GM12865 (cell line): ENCODE measurements at regions not wholly inside any gene's neighbourhood (a gene's known extent, or its start where the extent isn't known, plus 50 kb on each side); places are given as distances from the start of the nearest gene placed in this dataset.

Experiments
- DNase-seq: peaks from one replicate; pipeline ENCODE4 v3.0.0; 2010; ENCODE audit warnings: low read depth
- H3K4me3 ChIP-seq: 2 replicates; pipeline ENCODE4 v1.5.1; 2011; ENCODE audit warnings: mild to moderate bottlenecking, low read depth, low read length, control low read depth
- TF ChIP-seq, protein P1 (sequence below): IDR thresholded peaks from 2 replicates; pipeline ENCODE4 v1.5.1; 2011; ENCODE audit warnings: low read length, control low read depth, low read depth, inconsistent platforms; ENCODE audit not compliant: insufficient read depth; ENCODE audit errors: missing control alignments

DNA sequence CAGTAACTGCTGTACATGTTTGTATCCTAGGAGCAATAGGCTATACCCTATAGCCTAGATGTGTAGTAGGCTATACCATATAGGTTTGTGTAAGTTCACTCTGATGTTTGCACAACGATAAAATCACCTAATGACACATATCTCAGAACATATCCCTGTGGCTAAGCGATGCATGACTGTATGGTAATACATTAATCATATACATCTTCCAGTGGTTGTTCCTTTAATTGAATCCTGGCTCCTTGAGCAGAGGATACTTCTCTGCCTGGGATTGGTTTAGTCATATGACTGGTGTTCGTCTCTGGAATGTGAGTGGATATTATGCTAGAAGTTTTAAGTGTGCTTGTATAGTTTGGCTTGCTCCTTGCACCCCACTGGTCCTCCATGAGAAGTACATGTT, 425.8 kb downstream of the MAN2A1 start:
- TF ChIP-seq, protein P1, sequence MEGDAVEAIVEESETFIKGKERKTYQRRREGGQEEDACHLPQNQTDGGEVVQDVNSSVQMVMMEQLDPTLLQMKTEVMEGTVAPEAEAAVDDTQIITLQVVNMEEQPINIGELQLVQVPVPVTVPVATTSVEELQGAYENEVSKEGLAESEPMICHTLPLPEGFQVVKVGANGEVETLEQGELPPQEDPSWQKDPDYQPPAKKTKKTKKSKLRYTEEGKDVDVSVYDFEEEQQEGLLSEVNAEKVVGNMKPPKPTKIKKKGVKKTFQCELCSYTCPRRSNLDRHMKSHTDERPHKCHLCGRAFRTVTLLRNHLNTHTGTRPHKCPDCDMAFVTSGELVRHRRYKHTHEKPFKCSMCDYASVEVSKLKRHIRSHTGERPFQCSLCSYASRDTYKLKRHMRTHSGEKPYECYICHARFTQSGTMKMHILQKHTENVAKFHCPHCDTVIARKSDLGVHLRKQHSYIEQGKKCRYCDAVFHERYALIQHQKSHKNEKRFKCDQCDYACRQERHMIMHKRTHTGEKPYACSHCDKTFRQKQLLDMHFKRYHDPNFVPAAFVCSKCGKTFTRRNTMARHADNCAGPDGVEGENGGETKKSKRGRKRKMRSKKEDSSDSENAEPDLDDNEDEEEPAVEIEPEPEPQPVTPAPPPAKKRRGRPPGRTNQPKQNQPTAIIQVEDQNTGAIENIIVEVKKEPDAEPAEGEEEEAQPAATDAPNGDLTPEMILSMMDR = no peak

DNA sequence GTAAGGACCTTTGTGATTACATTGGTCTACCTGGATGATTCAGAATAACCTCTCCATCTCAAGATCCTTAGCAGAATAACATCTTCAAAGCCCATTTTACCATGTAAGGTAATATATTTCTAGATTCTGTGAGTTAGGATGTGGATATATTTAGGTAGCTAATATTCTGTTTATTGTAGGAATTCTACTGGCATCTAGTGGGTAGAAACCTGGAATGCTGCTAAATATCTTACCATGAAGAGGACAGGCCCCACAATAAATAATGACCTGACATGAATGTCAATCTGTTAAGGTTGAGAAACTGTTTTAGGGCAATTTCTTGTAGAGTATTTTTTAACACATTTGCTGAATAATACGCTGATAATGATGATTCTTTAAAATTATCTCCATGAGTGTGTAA, 426.8 kb downstream of the MAN2A1 start:
- no peak overlapping the region for H3K4me3 ChIP-seq
- DNase-seq = no peak
- TF ChIP-seq, protein P1 = no peak

More for the DNA sequence above, 425.8 kb downstream of the MAN2A1 start:
- no peak for DNase-seq
- no peak overlapping the region for H3K4me3 ChIP-seq

DNA sequence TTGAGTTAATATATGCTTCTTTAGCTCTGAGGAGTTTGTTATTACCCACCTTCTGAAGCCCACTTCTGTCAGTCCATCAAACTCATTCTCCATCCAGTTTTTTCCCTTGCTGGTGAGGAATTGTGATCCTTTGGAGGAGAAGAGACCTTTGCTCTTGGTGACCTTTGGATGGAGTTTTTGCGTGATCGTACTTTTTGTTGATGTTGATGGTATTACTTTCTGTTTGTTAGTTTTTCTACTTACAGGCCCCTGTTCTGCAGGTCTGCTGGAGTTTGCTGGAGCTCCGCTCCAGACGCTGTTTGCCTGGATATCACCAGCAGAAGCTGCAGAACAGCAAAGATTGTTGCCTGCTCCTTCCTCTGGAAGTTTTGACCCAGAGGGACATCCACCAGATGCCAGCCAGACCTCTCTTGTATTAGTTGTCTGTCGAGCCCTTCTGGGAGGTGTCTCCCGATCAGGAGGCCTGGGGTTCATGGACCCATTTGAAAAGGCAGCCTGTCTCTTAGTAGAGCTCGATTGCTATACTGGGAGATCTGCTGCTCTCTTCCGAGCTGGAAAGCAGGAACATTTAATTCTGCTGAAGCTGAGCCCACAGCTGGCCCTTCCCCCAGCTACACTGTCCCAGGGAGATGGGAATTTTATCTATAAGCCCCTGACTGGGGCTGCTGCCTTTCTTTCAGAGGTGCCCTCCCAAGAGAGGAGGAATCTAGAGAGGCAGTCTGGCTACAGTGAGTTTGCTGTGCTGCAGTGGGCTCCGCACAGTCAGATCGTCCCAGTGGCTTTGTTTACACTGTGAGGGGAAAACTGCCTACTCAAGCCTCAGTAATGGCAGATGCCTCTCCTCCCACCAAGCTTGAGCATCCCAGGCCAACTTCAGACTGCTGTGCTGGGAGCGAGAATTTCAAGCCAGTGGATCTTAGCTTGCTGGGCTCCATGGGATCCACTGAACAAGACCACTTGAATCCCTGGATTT, 445.5 kb downstream of the MAN2A1 start:
- DNase-seq = no peak
- H3K4me3 ChIP-seq = no peak overlapping the region
- TF ChIP-seq, protein P1 = no peak

DNA sequence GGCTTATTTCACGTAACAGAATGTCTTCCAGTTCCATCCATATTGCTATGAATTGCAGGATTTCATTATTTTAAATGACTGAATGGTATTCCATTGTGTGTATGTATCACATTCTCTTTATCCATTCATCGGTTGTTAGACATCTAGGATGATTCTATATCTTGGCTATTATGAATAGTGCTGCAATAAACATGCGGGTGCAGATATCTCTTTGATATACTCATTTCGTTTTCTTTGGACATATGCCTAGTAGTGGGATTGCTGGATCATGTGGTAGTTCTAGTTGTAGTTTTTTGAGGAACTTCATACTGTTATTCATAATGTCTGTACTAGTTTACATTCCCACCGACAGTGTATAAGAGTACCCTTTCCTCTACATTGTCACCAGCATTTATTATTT, 460.5 kb downstream of the MAN2A1 start:
- no peak overlapping the region for H3K4me3 ChIP-seq
- no peak for DNase-seq
- TF ChIP-seq, protein P1 = no peak

DNA sequence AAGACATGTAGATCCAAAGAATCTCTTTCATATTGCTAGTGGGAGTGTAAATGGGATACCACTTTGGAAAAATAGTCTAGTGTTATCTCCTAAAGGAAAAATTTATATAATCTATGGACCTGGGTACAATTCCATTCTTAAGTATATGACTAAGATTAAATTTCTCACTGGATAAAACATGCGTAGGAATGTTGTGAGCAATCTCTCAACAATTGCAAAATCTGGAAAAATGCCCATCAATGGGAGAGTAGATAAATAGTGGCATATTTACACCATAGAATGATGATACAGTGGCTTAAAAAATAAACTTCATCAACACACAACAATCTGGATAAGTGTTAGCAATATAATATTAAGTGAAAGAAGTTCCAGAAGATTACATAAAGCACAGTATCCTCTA, 469.5 kb downstream of the MAN2A1 start:
- no peak for DNase-seq

DNA sequence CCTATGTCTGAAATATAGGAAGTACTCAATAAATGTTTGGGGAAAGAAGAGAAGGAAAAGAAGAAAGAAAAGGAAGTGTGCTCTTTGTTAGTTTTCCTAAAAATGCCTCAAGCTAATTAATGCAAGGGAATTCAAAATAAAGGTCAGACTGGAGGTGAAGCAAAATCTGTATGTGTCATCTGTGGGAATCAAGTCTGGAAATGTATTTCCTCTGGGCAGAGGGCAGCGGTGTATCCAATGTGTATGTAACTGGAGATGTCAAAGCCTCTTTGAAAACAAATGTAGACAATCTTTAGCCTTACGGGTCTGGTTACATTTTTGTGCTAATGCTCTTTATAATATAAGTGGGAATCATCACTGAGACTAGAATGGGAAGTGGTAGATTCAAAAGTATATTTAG, 471.4 kb downstream of the MAN2A1 start:
- no peak for DNase-seq
- no peak overlapping the region for H3K4me3 ChIP-seq
- TF ChIP-seq, protein P1 = no peak

More for the DNA sequence above, 469.5 kb downstream of the MAN2A1 start:
- H3K4me3 ChIP-seq = no peak overlapping the region
- TF ChIP-seq, protein P1 = no peak
